HG03025 (cell line): ENCODE measurements at regions not wholly inside any gene's neighbourhood (a gene's known extent, or its start where the extent isn't known, plus 50 kb on each side); places are given as distances from the start of the nearest gene placed in this dataset.

Experiments
- ATAC-seq: cut with Tn5 transposase; IDR thresholded peaks from one replicate; pipeline ENCODE4 v1.9.1; 2021; ENCODE audit warnings: mild to moderate bottlenecking, moderate library complexity; ENCODE audit not compliant: unreplicated experiment, low FRiP score

GRCh38 chr3:186487819-186488218 is 56.4 kb downstream of the CRYGS start:
- no peak for ATAC-seq

GRCh38 chr3:186487037-186487436 is 57.1 kb downstream of the CRYGS start:
- ATAC-seq, result no peak

GRCh38 chr3:186483611-186484340 is 60.4 kb downstream of the CRYGS start:
- no peak for ATAC-seq

GRCh38 chr3:186481526-186481925 is 62.7 kb downstream of the CRYGS start:
- no peak for ATAC-seq

- no peak for ATAC-seq
Measured at GRCh38 chr3:186477876-186478275, 66.3 kb downstream of the CRYGS start.

GRCh38 chr3:186477033-186477432 is 67.1 kb downstream of the CRYGS start:
- ATAC-seq, result no peak

GRCh38 chr3:186476541-186476940 is 67.6 kb downstream of the CRYGS start:
- ATAC-seq, result no peak

GRCh38 chr3:186476044-186476468 is 68.1 kb downstream of the CRYGS start:
- no peak for ATAC-seq

- no peak for ATAC-seq
Measured at GRCh38 chr3:186473166-186473565, 71.0 kb downstream of the CRYGS start.

GRCh38 chr3:186472456-186473008 is 71.6 kb downstream of the CRYGS start:
- ATAC-seq, result no peak

GRCh38 chr3:186471771-186472170 is 72.4 kb downstream of the CRYGS start:
- no peak for ATAC-seq

GRCh38 chr3:186469525-186469924 is 74.7 kb downstream of the CRYGS start:
- no peak for ATAC-seq

- no peak for ATAC-seq
Measured at GRCh38 chr3:186467969-186468368, 76.2 kb downstream of the CRYGS start.

- ATAC-seq, result no peak
Measured at GRCh38 chr3:186466391-186466974, 77.7 kb downstream of the CRYGS start.

- no peak for ATAC-seq
Measured at GRCh38 chr3:186465508-186465907, 78.7 kb downstream of the CRYGS start.

GRCh38 chr3:186464424-186465093 is 79.6 kb downstream of the CRYGS start:
- no peak for ATAC-seq

- no peak for ATAC-seq
Measured at GRCh38 chr3:186461141-186461540, 83.0 kb downstream of the CRYGS start.

GRCh38 chr3:186459108-186459467 is 85.1 kb downstream of the CRYGS start:
- no peak for ATAC-seq

- ATAC-seq, result no peak
Measured at GRCh38 chr3:186458306-186459107, 85.7 kb downstream of the CRYGS start.

- ATAC-seq, result no peak
Measured at GRCh38 chr3:186457236-186457635, 86.9 kb downstream of the CRYGS start.

- no peak for ATAC-seq
Measured at GRCh38 chr3:186456731-186457191, 87.4 kb downstream of the CRYGS start.
